ENCODE measurements at regions not wholly inside any gene's neighbourhood (a gene's known extent, or its start where the extent isn't known, plus 50 kb on each side); places are given as distances from the start of the nearest gene placed in this dataset.

GRCh38 chr1:36656838-36657237, 174.1 kb upstream of the CSF3R start:
- Histone ChIP-seq H3K4me1 (ENCODE audit: insufficient read depth) (no peaks in the 10 kb centered on the region), H3K27ac (ENCODE audit: low read depth) (no peak overlapping the region), H3K36me3 (ENCODE audit: insufficient read depth) (no peaks in the 10 kb centered on the region), H3K4me3 (ENCODE audit: low read depth, low read length) (no peak overlapping the region)
- no peak for DNase-seq (ENCODE audit: extremely low spot score)

- WGBS: 58% methylated on average over 2 of the region's 2 CpGs
Measured at GRCh38 chr1:36656271-36656670, 173.6 kb upstream of the CSF3R start.

GRCh38 chr1:36654586-36654985, 171.9 kb upstream of the CSF3R start:
- no peak overlapping the region for H3K4me3 ChIP-seq (ENCODE audit: low read depth, low read length)
- H3K27ac ChIP-seq (ENCODE audit: low read depth): no peak overlapping the region
- H3K4me1 ChIP-seq (ENCODE audit: insufficient read depth): no peaks in the 10 kb centered on the region
- H3K36me3 ChIP-seq (ENCODE audit: insufficient read depth): no peaks in the 10 kb centered on the region
- WGBS: 66% methylated on average over 4 of the region's 4 CpGs
- DNase-seq (ENCODE audit: extremely low spot score): no peak

More at GRCh38 chr1:36656271-36656670, 173.6 kb upstream of the CSF3R start:
- no peak overlapping the region for H3K4me3 ChIP-seq (ENCODE audit: low read depth, low read length)
- no peaks in the 10 kb centered on the region for H3K36me3 ChIP-seq (ENCODE audit: insufficient read depth)
- no peak for DNase-seq (ENCODE audit: extremely low spot score)
- H3K27ac ChIP-seq (ENCODE audit: low read depth): no peak overlapping the region
- H3K4me1 ChIP-seq (ENCODE audit: insufficient read depth): no peaks in the 10 kb centered on the region

- Histone ChIP-seq H3K36me3 (ENCODE audit: insufficient read depth) (no peaks in the 10 kb centered on the region), H3K4me3 (ENCODE audit: low read depth, low read length) (no peak overlapping the region), H3K4me1 (ENCODE audit: insufficient read depth) (no peaks in the 10 kb centered on the region), H3K27ac (ENCODE audit: low read depth) (no peak overlapping the region)
- DNase-seq (ENCODE audit: extremely low spot score): no peak
- WGBS: 58% methylated on average over 8 of the region's 8 CpGs
Measured at GRCh38 chr1:36653850-36654249, 171.1 kb upstream of the CSF3R start.

GRCh38 chr1:36652586-36652985, 169.9 kb upstream of the CSF3R start:
- no peak for DNase-seq (ENCODE audit: extremely low spot score)
- no peak overlapping the region for H3K4me3 ChIP-seq (ENCODE audit: low read depth, low read length)
- WGBS: 85% methylated on average over 2 of the region's 2 CpGs
- H3K4me1 ChIP-seq (ENCODE audit: insufficient read depth): no peaks in the 10 kb centered on the region
- H3K36me3 ChIP-seq (ENCODE audit: insufficient read depth): no peaks in the 10 kb centered on the region
- no peak overlapping the region for H3K27ac ChIP-seq (ENCODE audit: low read depth)

GRCh38 chr1:36652011-36652410, 169.3 kb upstream of the CSF3R start:
- DNase-seq (ENCODE audit: extremely low spot score): no peak
- WGBS: 62% methylated on average over 2 of the region's 2 CpGs

GRCh38 chr1:36651176-36651910, 168.6 kb upstream of the CSF3R start:
- H3K4me3 ChIP-seq (ENCODE audit: low read depth, low read length): no peak overlapping the region
- no peak for DNase-seq (ENCODE audit: extremely low spot score)
- no peaks in the 10 kb centered on the region for H3K4me1 ChIP-seq (ENCODE audit: insufficient read depth)
- WGBS: 72% methylated on average over 3 of the region's 3 CpGs
- no peaks in the 10 kb centered on the region for H3K36me3 ChIP-seq (ENCODE audit: insufficient read depth)
- H3K27ac ChIP-seq (ENCODE audit: low read depth): no peak overlapping the region

More at GRCh38 chr1:36652011-36652410, 169.3 kb upstream of the CSF3R start:
- Histone ChIP-seq H3K27ac (ENCODE audit: low read depth) (no peak overlapping the region), H3K4me1 (ENCODE audit: insufficient read depth) (no peaks in the 10 kb centered on the region), H3K36me3 (ENCODE audit: insufficient read depth) (no peaks in the 10 kb centered on the region), H3K4me3 (ENCODE audit: low read depth, low read length) (no peak overlapping the region)

GRCh38 chr1:36650200-36651065, 167.7 kb upstream of the CSF3R start:
- no peaks in the 10 kb centered on the region for H3K36me3 ChIP-seq (ENCODE audit: insufficient read depth)
- H3K4me3 ChIP-seq (ENCODE audit: low read depth, low read length): no peak overlapping the region
- DNase-seq (ENCODE audit: extremely low spot score): no peak
- no peak overlapping the region for H3K27ac ChIP-seq (ENCODE audit: low read depth)
- H3K4me1 ChIP-seq (ENCODE audit: insufficient read depth): no peaks in the 10 kb centered on the region
- 33% methylated on average over 14 of the region's 14 CpGs for WGBS

- H3K4me1 ChIP-seq (ENCODE audit: insufficient read depth): no peaks in the 10 kb centered on the region
- no peaks in the 10 kb centered on the region for H3K36me3 ChIP-seq (ENCODE audit: insufficient read depth)
- WGBS: 69% methylated on average over 10 of the region's 10 CpGs
- no peak overlapping the region for H3K4me3 ChIP-seq (ENCODE audit: low read depth, low read length)
- no peak overlapping the region for H3K27ac ChIP-seq (ENCODE audit: low read depth)
- DNase-seq (ENCODE audit: extremely low spot score): no peak
Measured at GRCh38 chr1:36645867-36646266, 163.2 kb upstream of the CSF3R start.

- WGBS: 71% methylated on average over 7 of the region's 7 CpGs
- Histone ChIP-seq H3K4me1 (ENCODE audit: insufficient read depth) (no peaks in the 10 kb centered on the region), H3K4me3 (ENCODE audit: low read depth, low read length) (no peak overlapping the region), H3K36me3 (ENCODE audit: insufficient read depth) (no peaks in the 10 kb centered on the region), H3K27ac (ENCODE audit: low read depth) (no peak overlapping the region)
- no peak for DNase-seq (ENCODE audit: extremely low spot score)
Measured at GRCh38 chr1:36644556-36644955, 161.8 kb upstream of the CSF3R start.

- DNase-seq (ENCODE audit: extremely low spot score): no peak
- Histone ChIP-seq H3K4me1 (ENCODE audit: insufficient read depth) (no peaks in the 10 kb centered on the region), H3K4me3 (ENCODE audit: low read depth, low read length) (no peak overlapping the region), H3K27ac (ENCODE audit: low read depth) (no peak overlapping the region), H3K36me3 (ENCODE audit: insufficient read depth) (no peaks in the 10 kb centered on the region)
- 75% methylated on average over 13 of the region's 13 CpGs for WGBS
Measured at GRCh38 chr1:36643371-36644270, 160.9 kb upstream of the CSF3R start.

GRCh38 chr1:36642802-36643201, 160.1 kb upstream of the CSF3R start:
- no peak overlapping the region for H3K27ac ChIP-seq (ENCODE audit: low read depth)
- H3K4me1 ChIP-seq (ENCODE audit: insufficient read depth): no peaks in the 10 kb centered on the region
- WGBS: 80% methylated on average over 2 of the region's 2 CpGs
- DNase-seq (ENCODE audit: extremely low spot score): no peak
- no peaks in the 10 kb centered on the region for H3K36me3 ChIP-seq (ENCODE audit: insufficient read depth)
- H3K4me3 ChIP-seq (ENCODE audit: low read depth, low read length): no peak overlapping the region

GRCh38 chr1:36641776-36642175, 159.1 kb upstream of the CSF3R start:
- H3K36me3 ChIP-seq (ENCODE audit: insufficient read depth): no peaks in the 10 kb centered on the region
- 80% methylated on average over 1 of the region's 1 CpG for WGBS
- no peak for DNase-seq (ENCODE audit: extremely low spot score)

More at GRCh38 chr1:36641776-36642175, 159.1 kb upstream of the CSF3R start:
- Histone ChIP-seq H3K4me3 (ENCODE audit: low read depth, low read length) (no peak overlapping the region), H3K4me1 (ENCODE audit: insufficient read depth) (no peaks in the 10 kb centered on the region), H3K27ac (ENCODE audit: low read depth) (no peak overlapping the region)
